Hepatocyte (in vitro differentiated cells): ENCODE measurements at regions not wholly inside any gene's neighbourhood (a gene's known extent, or its start where the extent isn't known, plus 50 kb on each side); places are given as distances from the start of the nearest gene placed in this dataset.
A peak's percentile ranks its signal among the peaks of the same experiment; 100 is the strongest.

Experiments used
- DNase-seq: peaks from one replicate; pipeline ENCODE4 v3.0.0-alpha.2; 2016; ENCODE audit warnings: low spot score
- H2AFZ ChIP-seq: fragments of 200-600 bp; sonication (generic); 2 replicates; pipeline ENCODE4 v1.6.0; 2016; ENCODE audit warnings: antibody characterized with exemption, mild to moderate bottlenecking
- H3K27ac ChIP-seq: fragments of 200-600 bp; sonication (generic); 2 replicates; pipeline ENCODE4 v1.5.1; 2016; ENCODE audit warnings: mild to moderate bottlenecking
- H3K27me3 ChIP-seq: fragments of 200-600 bp; sonication (generic); 2 replicates; pipeline ENCODE4 v1.6.1; 2016
- H3K36me3 ChIP-seq: fragments of 200-600 bp; sonication (generic); replicated peaks from 2 replicates; pipeline ENCODE4 v1.5.1; 2016; ENCODE audit warnings: low read depth; ENCODE audit not compliant: insufficient read depth
- H3K4me1 ChIP-seq: fragments of 200-600 bp; sonication (generic); 2 replicates; pipeline ENCODE4 v1.5.1; 2016; ENCODE audit warnings: mild to moderate bottlenecking, moderate library complexity; ENCODE audit not compliant: insufficient read depth
- H3K4me2 ChIP-seq: fragments of 200-600 bp; sonication (generic); 2 replicates; pipeline ENCODE4 v1.6.0; 2016
- H3K4me3 ChIP-seq: fragments of 200-600 bp; sonication (generic); 2 replicates; pipeline ENCODE4 v1.5.1; 2016; ENCODE audit warnings: mild to moderate bottlenecking
- H3K79me2 ChIP-seq: fragments of 200-600 bp; sonication (generic); 2 replicates; pipeline ENCODE4 v1.6.0; 2017; ENCODE audit warnings: mild to moderate bottlenecking
- H3K9me2 ChIP-seq: fragments of 200-600 bp; sonication (generic); replicated peaks from 2 replicates; pipeline ENCODE4 v1.6.0; 2017; ENCODE audit warnings: mild to moderate bottlenecking; ENCODE audit not compliant: insufficient read depth
- H3K9me3 ChIP-seq: fragments of 200-600 bp; sonication (generic); 2 replicates; pipeline ENCODE4 v1.5.1; 2016; ENCODE audit warnings: low read depth, mild to moderate bottlenecking
- H4K20me1 ChIP-seq: fragments of 200-600 bp; sonication (generic); 2 replicates; pipeline ENCODE4 v1.6.0; 2016; ENCODE audit warnings: mild to moderate bottlenecking; ENCODE audit not compliant: insufficient read depth, poor library complexity, severe bottlenecking
- CTCF ChIP-seq: fragments of 200-600 bp; sonication (generic); IDR thresholded peaks from 2 replicates; pipeline ENCODE4 v1.5.1; 2016; ENCODE audit warnings: antibody characterized with exemption, mild to moderate bottlenecking; ENCODE audit not compliant: poor library complexity
- EZH2 ChIP-seq: fragments of 200-600 bp; sonication (generic); IDR thresholded peaks from 2 replicates; pipeline ENCODE4 v1.6.1; 2016; ENCODE audit warnings: antibody characterized with exemption, mild to moderate bottlenecking, borderline replicate concordance
- EZH2phosphoT487 ChIP-seq: fragments of 200-600 bp; sonication (generic); IDR thresholded peaks from one replicate; pipeline ENCODE4 v1.6.1; 2018; ENCODE audit warnings: antibody characterized with exemption, mild to moderate bottlenecking, low read depth, moderate library complexity; ENCODE audit not compliant: unreplicated experiment, severe bottlenecking
- WGBS: methylation state at CpG from one replicate; pipeline ENCODE4 v1.1.6; 2016; ENCODE audit warnings: low lambda C conversion rate; ENCODE audit errors: missing lambda C conversion rate; 5-methylcytosine and 5-hydroxymethylcytosine counted together

GRCh38 chr6:50610562-50610961 is 102.8 kb upstream of the TFAP2D start:
- Histone ChIP-seq H3K79me2 (no peaks in the 10 kb centered on the region), H3K27me3 (no peaks in the 10 kb centered on the region), H3K27ac (no peak overlapping the region), H4K20me1 (no peaks in the 10 kb centered on the region), H3K9me2 (no peaks in the 10 kb centered on the region), H3K4me1 (no peaks in the 10 kb centered on the region), H3K4me3 (no peak overlapping the region), H3K4me2 (no peak overlapping the region), H3K36me3 (no peaks in the 10 kb centered on the region), H3K9me3 (no peaks in the 10 kb centered on the region), H2AFZ (no peak overlapping the region)
- TF ChIP-seq EZH2 (no peak), EZH2phosphoT487 (no peak), CTCF (peak; percentile 35)
- DNase-seq = no peak
- WGBS = 69% methylated on average over 2 of the region's 2 CpGs

- H4K20me1 ChIP-seq = no peaks in the 10 kb centered on the region
- no peaks in the 10 kb centered on the region for H3K79me2 ChIP-seq
- no peaks in the 10 kb centered on the region for H3K9me2 ChIP-seq
- no peaks in the 10 kb centered on the region for H3K27me3 ChIP-seq
- no peak overlapping the region for H3K4me3 ChIP-seq
- no peak overlapping the region for H3K4me2 ChIP-seq
- H3K4me1 ChIP-seq = no peaks in the 10 kb centered on the region
- DNase-seq = no peak
- no peaks in the 10 kb centered on the region for H3K9me3 ChIP-seq
- H2AFZ ChIP-seq = no peak overlapping the region
- H3K27ac ChIP-seq = no peak overlapping the region
- H3K36me3 ChIP-seq = no peaks in the 10 kb centered on the region
- TF ChIP-seq EZH2phosphoT487 = no peak
- no peak for TF ChIP-seq EZH2
- TF ChIP-seq CTCF = no peak
These were observed 77.9 kb upstream of the TFAP2D start for GRCh38 chr6:50635429-50635828.

GRCh38 chr6:50637267-50637666 is 76.1 kb upstream of the TFAP2D start:
- DNase-seq = no peak
- no peak overlapping the region for H3K4me3 ChIP-seq
- H3K9me3 ChIP-seq = no peaks in the 10 kb centered on the region
- no peaks in the 10 kb centered on the region for H3K4me1 ChIP-seq
- no peak overlapping the region for H3K4me2 ChIP-seq
- TF ChIP-seq CTCF (no peak), EZH2 (no peak), EZH2phosphoT487 (no peak)
- WGBS = 54% methylated on average over 4 of the region's 4 CpGs
- no peak overlapping the region for H3K27ac ChIP-seq
- no peaks in the 10 kb centered on the region for H4K20me1 ChIP-seq
- H3K9me2 ChIP-seq = no peaks in the 10 kb centered on the region
- no peaks in the 10 kb centered on the region for H3K27me3 ChIP-seq
- no peak overlapping the region for H2AFZ ChIP-seq
- H3K79me2 ChIP-seq = no peaks in the 10 kb centered on the region
- no peaks in the 10 kb centered on the region for H3K36me3 ChIP-seq

GRCh38 chr6:50649086-50649485 is 64.2 kb upstream of the TFAP2D start:
- no peaks in the 10 kb centered on the region for H4K20me1 ChIP-seq
- no peak overlapping the region for H3K27ac ChIP-seq
- H3K4me1 ChIP-seq = no peaks in the 10 kb centered on the region
- H3K36me3 ChIP-seq = no peaks in the 10 kb centered on the region
- H2AFZ ChIP-seq = no peak overlapping the region
- WGBS = 85% methylated on average over 2 of the region's 2 CpGs
- H3K79me2 ChIP-seq = no peaks in the 10 kb centered on the region
- H3K9me2 ChIP-seq = no peaks in the 10 kb centered on the region
- no peak overlapping the region for H3K4me3 ChIP-seq
- TF ChIP-seq EZH2 = no peak
- no peaks in the 10 kb centered on the region for H3K27me3 ChIP-seq
- H3K4me2 ChIP-seq = no peak overlapping the region
- no peak for DNase-seq
- no peaks in the 10 kb centered on the region for H3K9me3 ChIP-seq
